ENCODE measurements at regions not wholly inside any gene's neighbourhood (a gene's known extent, or its start where the extent isn't known, plus 50 kb on each side); places are given as distances from the start of the nearest gene placed in this dataset.

DNA sequence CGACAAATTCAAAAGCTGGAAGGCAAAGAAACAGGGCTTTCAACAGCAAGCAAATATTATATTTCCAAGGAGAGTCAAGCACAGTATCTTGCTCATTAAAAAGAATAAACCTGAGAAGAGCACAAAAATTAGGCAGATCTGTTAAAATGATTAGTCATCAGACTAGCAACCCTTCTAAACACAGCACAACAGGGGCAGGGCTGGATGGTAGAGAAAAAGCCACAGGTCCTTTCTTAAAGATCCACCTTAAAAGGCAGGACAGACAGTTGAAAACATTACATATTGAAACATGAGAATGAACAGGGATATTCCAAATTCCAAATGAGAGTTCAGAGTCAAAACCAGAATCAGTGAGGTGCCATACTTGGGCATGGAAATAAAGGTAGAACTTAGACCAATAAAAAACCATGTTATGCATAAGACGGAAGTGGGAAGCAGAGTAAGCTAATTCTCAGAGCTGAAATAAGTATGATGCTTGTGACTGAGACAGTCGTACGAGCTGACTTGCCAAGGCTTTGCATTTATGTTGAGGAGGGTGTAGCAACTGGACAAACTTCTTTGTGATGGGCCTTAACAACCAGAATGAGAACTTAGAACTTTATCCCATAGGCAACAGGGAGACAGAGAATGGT is 126.9 kb upstream of the FAM9B start:
- TF ChIP-seq POLR2AphosphoS5 (IDR thresholded peaks at IDR 0.05; ENCODE audit: low read depth, low read length) (no peak), FOXP2 (optimal IDR thresholded peaks at IDR 0.05; ENCODE audit: borderline replicate concordance, extremely low read depth, extremely low read length, insufficient read depth) (no peak), TAF1 (IDR thresholded peaks at IDR 0.05; ENCODE audit: borderline replicate concordance, insufficient read depth, low read length) (no peak), SIN3A (IDR thresholded peaks at IDR 0.05; ENCODE audit: borderline replicate concordance, insufficient read depth, low read length) (no peak)
- TF ChIP-seq, protein P1, sequence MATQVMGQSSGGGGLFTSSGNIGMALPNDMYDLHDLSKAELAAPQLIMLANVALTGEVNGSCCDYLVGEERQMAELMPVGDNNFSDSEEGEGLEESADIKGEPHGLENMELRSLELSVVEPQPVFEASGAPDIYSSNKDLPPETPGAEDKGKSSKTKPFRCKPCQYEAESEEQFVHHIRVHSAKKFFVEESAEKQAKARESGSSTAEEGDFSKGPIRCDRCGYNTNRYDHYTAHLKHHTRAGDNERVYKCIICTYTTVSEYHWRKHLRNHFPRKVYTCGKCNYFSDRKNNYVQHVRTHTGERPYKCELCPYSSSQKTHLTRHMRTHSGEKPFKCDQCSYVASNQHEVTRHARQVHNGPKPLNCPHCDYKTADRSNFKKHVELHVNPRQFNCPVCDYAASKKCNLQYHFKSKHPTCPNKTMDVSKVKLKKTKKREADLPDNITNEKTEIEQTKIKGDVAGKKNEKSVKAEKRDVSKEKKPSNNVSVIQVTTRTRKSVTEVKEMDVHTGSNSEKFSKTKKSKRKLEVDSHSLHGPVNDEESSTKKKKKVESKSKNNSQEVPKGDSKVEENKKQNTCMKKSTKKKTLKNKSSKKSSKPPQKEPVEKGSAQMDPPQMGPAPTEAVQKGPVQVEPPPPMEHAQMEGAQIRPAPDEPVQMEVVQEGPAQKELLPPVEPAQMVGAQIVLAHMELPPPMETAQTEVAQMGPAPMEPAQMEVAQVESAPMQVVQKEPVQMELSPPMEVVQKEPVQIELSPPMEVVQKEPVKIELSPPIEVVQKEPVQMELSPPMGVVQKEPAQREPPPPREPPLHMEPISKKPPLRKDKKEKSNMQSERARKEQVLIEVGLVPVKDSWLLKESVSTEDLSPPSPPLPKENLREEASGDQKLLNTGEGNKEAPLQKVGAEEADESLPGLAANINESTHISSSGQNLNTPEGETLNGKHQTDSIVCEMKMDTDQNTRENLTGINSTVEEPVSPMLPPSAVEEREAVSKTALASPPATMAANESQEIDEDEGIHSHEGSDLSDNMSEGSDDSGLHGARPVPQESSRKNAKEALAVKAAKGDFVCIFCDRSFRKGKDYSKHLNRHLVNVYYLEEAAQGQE (IDR thresholded peaks at IDR 0.05; ENCODE audit: insufficient read depth in 1 of 2, low read depth in 2 of 2, low read length in 2 of 2), result no peak

- TF ChIP-seq FOXP2 (optimal IDR thresholded peaks at IDR 0.05; ENCODE audit: borderline replicate concordance, extremely low read depth, extremely low read length, insufficient read depth) (no peak), SIN3A (IDR thresholded peaks at IDR 0.05; ENCODE audit: borderline replicate concordance, insufficient read depth, low read length) (no peak), TAF1 (IDR thresholded peaks at IDR 0.05; ENCODE audit: borderline replicate concordance, insufficient read depth, low read length) (no peak), POLR2AphosphoS5 (IDR thresholded peaks at IDR 0.05; ENCODE audit: low read depth, low read length) (no peak)
- TF ChIP-seq, protein P1 (IDR thresholded peaks at IDR 0.05; ENCODE audit: insufficient read depth in 1 of 2, low read depth in 2 of 2, low read length in 2 of 2), result no peak
Observed at GRCh38 chrX:9162698-9163097, 128.8 kb upstream of the FAM9B start.

- TF ChIP-seq SIN3A (IDR thresholded peaks at IDR 0.05; ENCODE audit: borderline replicate concordance, insufficient read depth, low read length) (no peak), FOXP2 (optimal IDR thresholded peaks at IDR 0.05; ENCODE audit: borderline replicate concordance, extremely low read depth, extremely low read length, insufficient read depth) (no peak), TAF1 (IDR thresholded peaks at IDR 0.05; ENCODE audit: borderline replicate concordance, insufficient read depth, low read length) (no peak), POLR2AphosphoS5 (IDR thresholded peaks at IDR 0.05; ENCODE audit: low read depth, low read length) (no peak)
- TF ChIP-seq, protein P1 (IDR thresholded peaks at IDR 0.05; ENCODE audit: insufficient read depth in 1 of 2, low read depth in 2 of 2, low read length in 2 of 2), result no peak
Observed at GRCh38 chrX:9163214-9163709, 129.3 kb upstream of the FAM9B start.

DNA sequence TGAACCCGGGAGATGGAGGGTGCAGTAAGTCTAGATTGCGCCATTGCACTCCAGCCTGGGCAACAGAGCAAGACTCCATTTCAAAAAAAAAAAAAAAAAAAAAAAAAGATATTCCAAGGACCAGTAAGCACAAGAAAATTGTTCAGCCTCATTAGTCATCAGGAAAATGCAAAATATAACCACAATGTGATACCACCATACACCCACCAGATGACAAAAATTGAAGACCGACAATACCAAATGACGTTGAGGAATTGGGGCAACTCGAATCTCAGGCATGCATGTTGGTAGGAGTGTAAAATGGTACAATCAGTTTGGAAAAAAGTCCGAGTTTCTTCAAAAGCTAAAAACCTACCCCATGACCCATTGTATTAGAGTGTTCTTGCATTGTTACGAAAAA is 130.2 kb upstream of the FAM9B start:
- TF ChIP-seq TAF1 (IDR thresholded peaks at IDR 0.05; ENCODE audit: borderline replicate concordance, insufficient read depth, low read length) (no peak), SIN3A (IDR thresholded peaks at IDR 0.05; ENCODE audit: borderline replicate concordance, insufficient read depth, low read length) (no peak), FOXP2 (optimal IDR thresholded peaks at IDR 0.05; ENCODE audit: borderline replicate concordance, extremely low read depth, extremely low read length, insufficient read depth) (no peak)
- TF ChIP-seq, protein P1 (IDR thresholded peaks at IDR 0.05; ENCODE audit: insufficient read depth in 1 of 2, low read depth in 2 of 2, low read length in 2 of 2), result no peak
